CD4-positive, alpha-beta T cell (primary cell): ENCODE measurements at regions not wholly inside any gene's neighbourhood (a gene's known extent, or its start where the extent isn't known, plus 50 kb on each side); places are given as distances from the start of the nearest gene placed in this dataset.

Source experiments
- ATAC-seq: fragments of 200-7000 bp; cut with Tn5 transposase; one replicate; pipeline ENCODE4 v1.10.0; 2022; ENCODE audit warnings: mild to moderate bottlenecking; ENCODE audit not compliant: poor library complexity
- CTCF ChIA-PET: fragments of 350-600 bp; sonication (Branson Sonifier 250); formaldehyde crosslinking; loops from one replicate; lab custom pipeline; 2021; ENCODE audit warnings: antibody characterized with exemption, inconsistent platforms; lab: Charles Lee
- POLR2A ChIA-PET: fragments of 350-600 bp; sonication (Branson Sonifier 250); formaldehyde crosslinking; loops from one replicate; lab custom pipeline; 2021; ENCODE audit warnings: antibody characterized with exemption, inconsistent platforms; lab: Charles Lee
- DNase-seq, 14 experiments: peaks; one replicate each; pipeline ENCODE4 v3.0.0-alpha.2; 2013 to 2020; ENCODE audit warnings: mixed read lengths in 2 of 14
- H3K27ac ChIP-seq, 2 donors: one replicate each; pipeline versions ENCODE4 v1.5.1 to v1.7.0; 2013; ENCODE audit warnings: low read length in 2 of 2, low read depth in 1 of 2, mild to moderate bottlenecking in 1 of 2
- H3K27me3 ChIP-seq, 2 experiments: 1 replicate in 1 of 2; 2 replicates in 1 of 2; pipeline versions ENCODE4 v1.6.1 to v1.7.0; 2013; ENCODE audit warnings: low read length in 2 of 2, control low read depth in 1 of 2, mild to moderate bottlenecking in 1 of 2, moderate library complexity in 1 of 2; ENCODE audit not compliant: insufficient read depth in 2 of 2, control insufficient read depth in 1 of 2
- H3K36me3 ChIP-seq: one replicate; pipeline ENCODE4 v1.6.1; 2013; ENCODE audit warnings: low read length, control low read depth; ENCODE audit not compliant: insufficient read depth
- H3K4me1 ChIP-seq: one replicate; pipeline ENCODE4 v1.6.1; 2013; ENCODE audit warnings: low read length, control low read depth; ENCODE audit not compliant: insufficient read depth
- H3K4me3 ChIP-seq: one replicate; pipeline ENCODE4 v1.5.1; 2013; ENCODE audit warnings: mild to moderate bottlenecking, low read length, moderate library complexity
- H3K9me3 ChIP-seq, 2 experiments: 1 replicate in 1 of 2; 2 replicates in 1 of 2; pipeline versions ENCODE4 v1.6.1 to v1.7.0; 2013; ENCODE audit warnings: low read length in 2 of 2, mild to moderate bottlenecking in 2 of 2, control low read depth in 1 of 2, moderate library complexity in 1 of 2; ENCODE audit not compliant: control insufficient read depth in 1 of 2, insufficient read depth in 1 of 2
- H3K27ac Mint-ChIP-seq: one replicate; pipeline ENCODE4 v1.8.0; 2020; ENCODE audit warnings: mixed read lengths
- H3K27me3 Mint-ChIP-seq: one replicate; pipeline ENCODE4 v1.8.0; 2021; ENCODE audit warnings: mixed read lengths
- H3K36me3 Mint-ChIP-seq: one replicate; pipeline ENCODE4 v1.8.0; 2021; ENCODE audit warnings: low read depth, mixed read lengths
- H3K4me1 Mint-ChIP-seq: one replicate; pipeline ENCODE4 v1.8.0; 2021; ENCODE audit warnings: low read depth, mixed read lengths
- H3K4me3 Mint-ChIP-seq: one replicate; pipeline ENCODE4 v1.8.0; 2020; ENCODE audit warnings: mild to moderate bottlenecking, mixed read lengths
- H3K9me3 Mint-ChIP-seq: one replicate; pipeline ENCODE4 v1.8.0; 2020; ENCODE audit warnings: mixed read lengths
- CTCF ChIP-seq: fragments of 200-600 bp; IDR thresholded peaks from one replicate; pipeline ENCODE4 v1.8.0; 2022; ENCODE audit warnings: antibody characterized with exemption, mild to moderate bottlenecking
- intact Hi-C, 2 experiments: fragments of 100-400 bp; cut with DNase I in 1 of 2; cut with micrococcal nuclease in 1 of 2; formaldehyde crosslinking; loops; one replicate each; pipeline versions ENCODE4 v1.15.1 to v1.9.0; 2023 to 2025; cut with DNase I, micrococcal nuclease

- Histone ChIP-seq H3K27ac (no peak overlapping the region), H3K4me1 (no peaks in the 10 kb centered on the region), H3K9me3 (no peaks in the 10 kb centered on the region), H3K4me3 (no peak overlapping the region), H3K36me3 (no peaks in the 10 kb centered on the region), H3K27me3 (no peaks in the 10 kb centered on the region)
- Mint-ChIP-seq H3K36me3 (no peaks in the 10 kb centered on the region), H3K9me3 (no peaks in the 10 kb centered on the region), H3K27ac (no peak overlapping the region), H3K4me1 (no peaks in the 10 kb centered on the region), H3K27me3 (peaks cover 11% of the 10 kb centered on the region), H3K4me3 (no peak overlapping the region)
- TF ChIP-seq CTCF, result no peak
- ATAC-seq, result no peak
- intact Hi-C loops, result no loop called here
- ChIA-PET CTCF (no interaction called here), POLR2A (no interaction called here)
- DNase-seq, result no peak
Observed at GRCh38 chr7:42700406-42701327, 211.2 kb downstream of the C7orf25 start.

- Histone ChIP-seq H3K4me3 (no peak overlapping the region), H3K27ac (no peak overlapping the region), H3K4me1 (no peaks in the 10 kb centered on the region), H3K36me3 (no peaks in the 10 kb centered on the region), H3K9me3 (no peaks in the 10 kb centered on the region), H3K27me3 (no peaks in the 10 kb centered on the region)
- Mint-ChIP-seq H3K27ac (no peak overlapping the region), H3K9me3 (no peaks in the 10 kb centered on the region), H3K36me3 (no peaks in the 10 kb centered on the region), H3K4me1 (no peaks in the 10 kb centered on the region), H3K27me3 (peaks cover 11% of the 10 kb centered on the region), H3K4me3 (no peak overlapping the region)
- DNase-seq (no peak), ATAC-seq (no peak)
- CTCF ChIA-PET, result no interaction called here
- POLR2A ChIA-PET, result no interaction called here
- no peak for TF ChIP-seq CTCF
- intact Hi-C loops, result no loop called here
Observed at GRCh38 chr7:42699380-42700178, 212.3 kb downstream of the C7orf25 start.

DNA sequence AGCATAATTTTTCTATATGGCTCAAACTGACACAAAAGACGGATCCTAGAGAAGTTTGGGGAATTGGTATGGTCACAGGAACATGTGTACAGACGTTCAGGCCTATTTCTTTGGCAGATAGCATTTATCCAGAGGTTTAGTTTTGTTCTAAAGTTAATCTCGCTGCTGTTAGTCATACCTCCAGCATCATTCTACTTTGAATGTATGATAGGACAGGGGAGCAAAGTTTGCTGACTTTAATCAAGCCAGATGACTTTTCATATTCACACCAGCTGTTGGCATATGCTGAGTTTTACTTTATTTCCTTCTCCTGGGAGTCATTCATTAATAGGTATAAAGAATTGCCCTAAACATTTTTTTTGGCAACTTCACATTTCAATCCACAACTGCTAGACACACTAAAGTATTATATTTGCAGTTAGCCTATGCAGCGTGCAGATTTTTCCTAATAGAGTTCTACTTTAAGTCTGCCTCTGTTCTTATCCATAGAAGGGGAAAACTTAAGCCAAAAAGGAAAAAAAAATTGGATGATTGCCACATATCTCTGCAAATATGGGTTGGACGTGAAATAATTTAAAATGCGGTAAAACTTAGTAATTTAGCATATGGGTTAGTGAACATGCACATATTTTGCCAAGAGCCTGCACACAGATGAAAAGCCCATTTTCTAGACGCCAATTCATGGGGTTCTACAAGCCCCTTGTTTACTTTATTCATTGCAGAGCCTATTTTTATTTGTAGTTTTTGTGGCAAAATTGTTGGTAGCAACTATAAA is 213.1 kb downstream of the C7orf25 start:
- Histone ChIP-seq H3K27me3 (no peaks in the 10 kb centered on the region), H3K4me3 (no peak overlapping the region), H3K4me1 (no peaks in the 10 kb centered on the region), H3K27ac (no peak overlapping the region), H3K9me3 (no peaks in the 10 kb centered on the region), H3K36me3 (no peaks in the 10 kb centered on the region)
- CTCF ChIA-PET, result no interaction called here
- H3K9me3 Mint-ChIP-seq, result no peaks in the 10 kb centered on the region
- no peak for TF ChIP-seq CTCF
- H3K4me1 Mint-ChIP-seq, result no peaks in the 10 kb centered on the region
- H3K4me3 Mint-ChIP-seq, result no peak overlapping the region
- DNase-seq (no peak), ATAC-seq (no peak)
- POLR2A ChIA-PET, result no interaction called here
- peaks cover 11% of the 10 kb centered on the region for H3K27me3 Mint-ChIP-seq
- intact Hi-C loops, result no loop called here
- no peak overlapping the region for H3K27ac Mint-ChIP-seq
- H3K36me3 Mint-ChIP-seq, result no peaks in the 10 kb centered on the region
